A549 (cell line): ENCODE measurements at regions not wholly inside any gene's neighbourhood (a gene's known extent, or its start where the extent isn't known, plus 50 kb on each side); places are given as distances from the start of the nearest gene placed in this dataset.

ENCODE experiments used
- CTCF ChIP-seq: fragments of >200 bp; sonication (Bioruptor Twin); formaldehyde crosslinking; IDR thresholded peaks from 3 replicates; pipeline ENCODE4 v1.5.1; 2016
- EP300 ChIP-seq, 2 experiments: fragments of >200 bp; sonication (Bioruptor Twin); formaldehyde crosslinking; IDR thresholded peaks; 2 replicates in 1 of 2; 3 replicates in 1 of 2; pipeline ENCODE4 v1.6.1; 2016 to 2017
- KDM1A ChIP-seq: fragments of 200-600 bp; sonication (generic); IDR thresholded peaks from 2 replicates; pipeline ENCODE4 v1.6.1; 2016; ENCODE audit warnings: low read depth, mild to moderate bottlenecking

GRCh38 chr5:51810592-51810991, 427.3 kb downstream of the ISL1 start:
- no peak for TF ChIP-seq EP300 (IDR thresholded peaks at IDR 0.05)
- TF ChIP-seq CTCF: no peak
- TF ChIP-seq KDM1A: no peak
